ENCODE measurements at regions not wholly inside any gene's neighbourhood (a gene's known extent, or its start where the extent isn't known, plus 50 kb on each side); places are given as distances from the start of the nearest gene placed in this dataset.

DNA sequence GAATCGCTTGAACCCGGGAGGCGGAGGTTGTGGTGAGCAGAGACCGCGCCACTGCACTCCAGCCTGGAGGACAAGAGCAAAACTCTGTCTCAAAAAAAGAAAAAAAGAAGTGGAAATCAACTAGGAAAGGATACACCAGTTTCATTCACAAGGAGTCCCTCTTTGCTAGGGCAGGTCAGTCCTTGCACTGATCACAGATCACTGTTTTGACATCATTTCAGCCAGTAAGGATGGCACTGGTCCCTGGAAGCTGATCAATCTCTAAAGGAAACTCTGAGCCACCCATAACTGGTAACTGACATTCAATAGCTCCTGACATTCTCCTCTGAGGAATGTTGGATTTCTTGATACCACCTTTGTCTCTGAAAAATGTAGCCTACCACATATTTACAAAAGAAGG is 243.1 kb upstream of the SLC35B3 start:
- TF ChIP-seq, protein P1, sequence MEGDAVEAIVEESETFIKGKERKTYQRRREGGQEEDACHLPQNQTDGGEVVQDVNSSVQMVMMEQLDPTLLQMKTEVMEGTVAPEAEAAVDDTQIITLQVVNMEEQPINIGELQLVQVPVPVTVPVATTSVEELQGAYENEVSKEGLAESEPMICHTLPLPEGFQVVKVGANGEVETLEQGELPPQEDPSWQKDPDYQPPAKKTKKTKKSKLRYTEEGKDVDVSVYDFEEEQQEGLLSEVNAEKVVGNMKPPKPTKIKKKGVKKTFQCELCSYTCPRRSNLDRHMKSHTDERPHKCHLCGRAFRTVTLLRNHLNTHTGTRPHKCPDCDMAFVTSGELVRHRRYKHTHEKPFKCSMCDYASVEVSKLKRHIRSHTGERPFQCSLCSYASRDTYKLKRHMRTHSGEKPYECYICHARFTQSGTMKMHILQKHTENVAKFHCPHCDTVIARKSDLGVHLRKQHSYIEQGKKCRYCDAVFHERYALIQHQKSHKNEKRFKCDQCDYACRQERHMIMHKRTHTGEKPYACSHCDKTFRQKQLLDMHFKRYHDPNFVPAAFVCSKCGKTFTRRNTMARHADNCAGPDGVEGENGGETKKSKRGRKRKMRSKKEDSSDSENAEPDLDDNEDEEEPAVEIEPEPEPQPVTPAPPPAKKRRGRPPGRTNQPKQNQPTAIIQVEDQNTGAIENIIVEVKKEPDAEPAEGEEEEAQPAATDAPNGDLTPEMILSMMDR (IDR thresholded peaks at IDR 0.05): no peak
- TF ChIP-seq POLR2A (IDR thresholded peaks at IDR 0.05): no peak
- TF ChIP-seq POLR2AphosphoS5 (IDR thresholded peaks at IDR 0.05; ENCODE audit: insufficient read depth in 1 of 2, low read depth in 1 of 2): no peak
- no peak for DNase-seq (ENCODE audit: extremely low spot score in 2 of 2)
- Histone ChIP-seq H3K27ac (no peak overlapping the region), H3K9me3 (no peaks in the 10 kb centered on the region), H3K27me3 (no peaks in the 10 kb centered on the region), H3K36me3 (no peaks in the 10 kb centered on the region), H3K4me1 (no peaks in the 10 kb centered on the region), H3K4me3 (no peak overlapping the region)
- intact Hi-C loops (cut with DNase I): no loop called here

GRCh38 chr6:8674126-8674525 is 238.8 kb upstream of the SLC35B3 start:
- DNase-seq (ENCODE audit: extremely low spot score in 2 of 2): no peak
- no peaks in the 10 kb centered on the region for H3K36me3 ChIP-seq
- no peaks in the 10 kb centered on the region for H3K27me3 ChIP-seq
- no peaks in the 10 kb centered on the region for H3K4me1 ChIP-seq
- no peak for TF ChIP-seq POLR2AphosphoS5 (IDR thresholded peaks at IDR 0.05; ENCODE audit: insufficient read depth in 1 of 2, low read depth in 1 of 2)
- TF ChIP-seq POLR2A (IDR thresholded peaks at IDR 0.05): no peak
- TF ChIP-seq, protein P1 (IDR thresholded peaks at IDR 0.05): no peak
- H3K4me3 ChIP-seq: no peak overlapping the region
- intact Hi-C loops (cut with DNase I): no loop called here
- H3K9me3 ChIP-seq: no peaks in the 10 kb centered on the region
- no peak overlapping the region for H3K27ac ChIP-seq

DNA sequence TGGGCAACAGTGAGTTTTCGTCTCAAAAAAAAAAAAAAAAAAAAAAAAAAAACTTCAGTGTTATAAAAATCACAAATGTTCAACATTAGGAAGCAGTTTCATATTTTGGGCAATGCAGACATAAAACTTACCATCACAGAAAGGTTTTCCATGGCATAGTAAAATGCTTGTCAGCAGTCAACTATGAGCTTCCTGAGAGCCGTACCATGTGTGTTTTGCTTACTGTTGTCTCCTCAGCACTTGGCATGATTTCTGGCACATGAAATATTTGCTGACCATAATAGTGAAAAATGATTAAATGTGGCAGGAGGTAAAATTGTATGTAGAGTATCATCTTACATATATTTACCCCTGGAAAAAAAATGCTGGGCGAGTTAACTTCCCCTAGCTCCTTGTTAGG is 237.5 kb upstream of the SLC35B3 start:
- no peak overlapping the region for H3K4me3 ChIP-seq
- H3K36me3 ChIP-seq: no peaks in the 10 kb centered on the region
- H3K27me3 ChIP-seq: no peaks in the 10 kb centered on the region
- no peak for TF ChIP-seq POLR2AphosphoS5 (IDR thresholded peaks at IDR 0.05; ENCODE audit: insufficient read depth in 1 of 2, low read depth in 1 of 2)
- TF ChIP-seq, protein P1 (IDR thresholded peaks at IDR 0.05): no peak
- no peak for TF ChIP-seq POLR2A (IDR thresholded peaks at IDR 0.05)
- no peak overlapping the region for H3K27ac ChIP-seq
- DNase-seq (ENCODE audit: extremely low spot score in 2 of 2): no peak
- H3K9me3 ChIP-seq: no peaks in the 10 kb centered on the region
- intact Hi-C loops (cut with DNase I): no loop called here
- H3K4me1 ChIP-seq: no peaks in the 10 kb centered on the region

- H3K36me3 ChIP-seq: no peaks in the 10 kb centered on the region
- H3K27ac ChIP-seq: no peak overlapping the region
- H3K27me3 ChIP-seq: no peaks in the 10 kb centered on the region
- intact Hi-C loops (cut with DNase I): no loop called here
- no peak for DNase-seq (ENCODE audit: extremely low spot score in 2 of 2)
- H3K4me3 ChIP-seq: no peak overlapping the region
- no peaks in the 10 kb centered on the region for H3K9me3 ChIP-seq
- TF ChIP-seq, protein P1 (IDR thresholded peaks at IDR 0.05): no peak
- TF ChIP-seq POLR2A (IDR thresholded peaks at IDR 0.05) (no peak), POLR2AphosphoS5 (IDR thresholded peaks at IDR 0.05; ENCODE audit: insufficient read depth in 1 of 2, low read depth in 1 of 2) (no peak)
- no peaks in the 10 kb centered on the region for H3K4me1 ChIP-seq
These were observed 235.4 kb upstream of the SLC35B3 start for GRCh38 chr6:8670792-8671191.

- intact Hi-C loops (cut with DNase I): no loop called here
- H3K36me3 ChIP-seq: no peaks in the 10 kb centered on the region
- H3K27me3 ChIP-seq: no peaks in the 10 kb centered on the region
- H3K4me1 ChIP-seq: no peaks in the 10 kb centered on the region
- H3K9me3 ChIP-seq: no peaks in the 10 kb centered on the region
- H3K4me3 ChIP-seq: no peak overlapping the region
- no peak overlapping the region for H3K27ac ChIP-seq
- TF ChIP-seq POLR2A (IDR thresholded peaks at IDR 0.05): no peak
- TF ChIP-seq, protein P1 (IDR thresholded peaks at IDR 0.05): no peak
- TF ChIP-seq POLR2AphosphoS5 (IDR thresholded peaks at IDR 0.05; ENCODE audit: insufficient read depth in 1 of 2, low read depth in 1 of 2): no peak
- DNase-seq (ENCODE audit: extremely low spot score in 2 of 2): no peak
These were observed 229.4 kb upstream of the SLC35B3 start for GRCh38 chr6:8664700-8665099.

Measured in vagina (tissue), 2 donors.